ENCODE measurements at regions not wholly inside any gene's neighbourhood (a gene's known extent, or its start where the extent isn't known, plus 50 kb on each side); places are given as distances from the start of the nearest gene placed in this dataset.
"Not testable (repeated sequence)": the region's sequence is repeated elsewhere in the genome, so short reads cannot be mapped to it uniquely, and the experiment has no call there.

- Mint-ChIP-seq H3K27me3 (ENCODE audit: unreplicated experiment) (peaks cover 55% of the 10 kb centered on the region), H3K4me1 (ENCODE audit: unreplicated experiment) (no peaks in the 10 kb centered on the region), H3K9me3 (ENCODE audit: unreplicated experiment) (no peaks in the 10 kb centered on the region), H3K27ac (ENCODE audit: unreplicated experiment) (no peak overlapping the region), H3K36me3 (ENCODE audit: unreplicated experiment) (no peaks in the 10 kb centered on the region), H3K4me3 (ENCODE audit: unreplicated experiment) (no peak overlapping the region)
- no peak for DNase-seq (ENCODE audit: extremely low spot score, unreplicated experiment)
- no peak for TF ChIP-seq CTCF (IDR thresholded peaks at IDR 0.05)
Observed at GRCh38 chr16:86077243-86077940, 178.4 kb downstream of the IRF8 start.

GRCh38 chr16:86078121-86078600, 179.2 kb downstream of the IRF8 start:
- no peak for DNase-seq (ENCODE audit: extremely low spot score, unreplicated experiment)
- H3K27me3 Mint-ChIP-seq (ENCODE audit: unreplicated experiment) = peaks cover 48% of the 10 kb centered on the region

GRCh38 chr16:86078711-86079110, 179.7 kb downstream of the IRF8 start:
- not testable (repeated sequence) for H3K4me1 Mint-ChIP-seq (ENCODE audit: unreplicated experiment); H3K9me3 Mint-ChIP-seq (ENCODE audit: unreplicated experiment); H3K27ac Mint-ChIP-seq (ENCODE audit: unreplicated experiment); H3K4me3 Mint-ChIP-seq (ENCODE audit: unreplicated experiment); H3K36me3 Mint-ChIP-seq (ENCODE audit: unreplicated experiment); DNase-seq (ENCODE audit: extremely low spot score, unreplicated experiment)
- H3K27me3 Mint-ChIP-seq (ENCODE audit: unreplicated experiment) = peaks cover 51% of the 10 kb centered on the region

More at GRCh38 chr16:86078121-86078600, 179.2 kb downstream of the IRF8 start:
- TF ChIP-seq CTCF (IDR thresholded peaks at IDR 0.05) = no peak
- H3K27ac Mint-ChIP-seq (ENCODE audit: unreplicated experiment) = no peak overlapping the region
- H3K4me1 Mint-ChIP-seq (ENCODE audit: unreplicated experiment) = no peaks in the 10 kb centered on the region
- H3K9me3 Mint-ChIP-seq (ENCODE audit: unreplicated experiment) = no peaks in the 10 kb centered on the region
- H3K4me3 Mint-ChIP-seq (ENCODE audit: unreplicated experiment) = no peak overlapping the region
- no peaks in the 10 kb centered on the region for H3K36me3 Mint-ChIP-seq (ENCODE audit: unreplicated experiment)

GRCh38 chr16:86079255-86079885, 180.4 kb downstream of the IRF8 start:
- TF ChIP-seq CTCF (IDR thresholded peaks at IDR 0.05) = no peak
- H3K4me3 Mint-ChIP-seq (ENCODE audit: unreplicated experiment) = no peak overlapping the region
- peaks cover 47% of the 10 kb centered on the region for H3K27me3 Mint-ChIP-seq (ENCODE audit: unreplicated experiment)
- H3K36me3 Mint-ChIP-seq (ENCODE audit: unreplicated experiment) = no peaks in the 10 kb centered on the region
- H3K27ac Mint-ChIP-seq (ENCODE audit: unreplicated experiment) = no peak overlapping the region
- no peaks in the 10 kb centered on the region for H3K4me1 Mint-ChIP-seq (ENCODE audit: unreplicated experiment)
- H3K9me3 Mint-ChIP-seq (ENCODE audit: unreplicated experiment) = no peaks in the 10 kb centered on the region
- DNase-seq (ENCODE audit: extremely low spot score, unreplicated experiment) = no peak

- Mint-ChIP-seq H3K27ac (ENCODE audit: unreplicated experiment) (no peak overlapping the region), H3K36me3 (ENCODE audit: unreplicated experiment) (no peaks in the 10 kb centered on the region), H3K4me1 (ENCODE audit: unreplicated experiment) (no peaks in the 10 kb centered on the region), H3K4me3 (ENCODE audit: unreplicated experiment) (no peak overlapping the region), H3K9me3 (ENCODE audit: unreplicated experiment) (no peaks in the 10 kb centered on the region), H3K27me3 (ENCODE audit: unreplicated experiment) (peaks cover 38% of the 10 kb centered on the region)
- TF ChIP-seq CTCF (IDR thresholded peaks at IDR 0.05) = no peak
- DNase-seq (ENCODE audit: extremely low spot score, unreplicated experiment) = no peak
Observed at GRCh38 chr16:86080131-86080875, 181.3 kb downstream of the IRF8 start.
